ENCODE measurements at regions not wholly inside any gene's neighbourhood (a gene's known extent, or its start where the extent isn't known, plus 50 kb on each side); places are given as distances from the start of the nearest gene placed in this dataset.

DNA sequence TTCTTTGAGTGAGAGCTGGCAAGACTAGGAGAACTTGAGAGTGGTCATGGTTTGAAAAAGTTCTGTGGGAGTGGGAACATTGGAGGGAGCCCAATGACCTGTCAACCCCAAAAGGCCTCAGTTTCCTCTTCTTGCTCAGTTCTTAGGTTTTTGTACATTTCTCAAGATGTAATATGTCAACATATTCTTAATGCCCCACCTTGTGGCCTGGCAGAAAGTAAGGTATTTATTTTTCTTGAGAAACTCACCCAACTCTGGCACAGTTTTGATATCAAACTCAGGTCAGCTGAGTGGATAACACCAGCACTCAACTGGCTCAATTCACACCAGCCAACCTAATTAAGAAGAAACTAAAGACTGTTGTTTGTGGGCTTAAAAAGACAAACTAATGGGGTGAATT, 123.0 kb upstream of the SLC27A6 start:
- TF ChIP-seq POLR2AphosphoS5 (IDR thresholded peaks at IDR 0.05; ENCODE audit: borderline replicate concordance, low read depth, low read length) (no peak), EZH2 (IDR thresholded peaks at IDR 0.05) (no peak), FOXP2 (optimal IDR thresholded peaks at IDR 0.05; ENCODE audit: control extremely low read depth, extremely low read length, insufficient read depth) (no peak)

Data from SK-N-MC (cell line).